GM18873 (cell line): ENCODE measurements at regions not wholly inside any gene's neighbourhood (a gene's known extent, or its start where the extent isn't known, plus 50 kb on each side); places are given as distances from the start of the nearest gene placed in this dataset.
"Not testable (repeated sequence)": the region's sequence is repeated elsewhere in the genome, so short reads cannot be mapped to it uniquely, and the experiment has no call there.

ENCODE experiments used
- ATAC-seq: cut with Tn5 transposase; IDR thresholded peaks from one replicate; pipeline ENCODE4 v1.9.1; 2021; ENCODE audit warnings: mild to moderate bottlenecking, moderate library complexity, moderate number of reproducible peaks; ENCODE audit not compliant: unreplicated experiment, low FRiP score

DNA sequence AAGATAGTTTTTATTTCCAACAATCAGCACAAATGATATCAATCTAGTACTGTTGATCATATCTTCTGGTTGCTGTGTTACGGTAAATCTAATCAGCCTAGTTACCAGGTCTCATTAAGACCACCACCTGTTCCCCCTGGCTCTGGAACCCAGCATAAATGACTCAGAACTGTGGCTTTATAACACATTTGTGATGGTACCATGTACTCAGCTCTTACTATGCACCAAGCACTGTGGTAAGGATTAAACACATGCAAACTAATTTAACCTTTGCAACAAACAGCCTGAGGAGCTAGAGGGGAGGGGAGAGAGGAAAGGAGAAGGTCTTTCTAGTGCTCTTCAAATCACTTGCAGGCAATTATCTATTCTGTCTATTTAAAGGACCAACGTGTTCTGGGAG lies 173.9 kb upstream of the LMCD1 start:
- no peak for ATAC-seq

DNA sequence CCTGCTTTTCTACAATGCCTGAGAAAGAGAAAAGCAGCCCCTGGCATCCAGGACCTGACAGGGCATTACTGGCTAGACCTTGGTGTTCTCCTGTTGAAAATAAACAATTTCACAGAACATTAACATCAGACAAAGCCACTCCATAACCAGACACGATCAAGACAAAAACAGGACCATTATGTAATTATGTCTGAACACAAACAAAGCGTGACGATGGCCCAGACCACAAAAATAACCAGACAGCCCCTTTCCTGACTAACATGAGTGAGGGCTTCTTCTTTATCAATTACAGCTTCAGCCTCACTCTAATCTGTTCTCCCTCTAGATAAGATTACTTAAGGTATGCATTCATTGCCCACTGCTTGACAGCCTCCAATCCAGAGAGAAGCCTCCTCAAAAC lies 172.7 kb upstream of the LMCD1 start:
- no peak for ATAC-seq

DNA sequence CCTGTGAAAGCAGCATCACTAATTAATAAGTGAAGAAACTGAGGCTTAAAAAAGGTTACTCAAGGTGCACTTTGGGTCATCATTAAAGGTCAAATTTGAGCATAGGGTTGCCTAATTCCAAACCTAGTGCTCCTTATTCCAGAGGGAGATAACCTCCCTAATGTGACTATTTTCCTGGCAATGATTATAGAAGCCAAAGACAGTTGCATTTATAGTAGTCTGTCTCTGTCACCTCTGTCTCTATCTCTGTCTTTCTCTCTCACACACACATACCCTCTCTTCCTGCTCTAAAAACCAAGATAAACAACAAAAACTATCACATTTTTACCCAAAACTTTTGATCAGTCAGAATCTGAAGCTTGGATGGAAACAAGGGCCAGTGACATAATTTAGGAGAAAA lies 172.0 kb upstream of the LMCD1 start:
- no peak for ATAC-seq

DNA sequence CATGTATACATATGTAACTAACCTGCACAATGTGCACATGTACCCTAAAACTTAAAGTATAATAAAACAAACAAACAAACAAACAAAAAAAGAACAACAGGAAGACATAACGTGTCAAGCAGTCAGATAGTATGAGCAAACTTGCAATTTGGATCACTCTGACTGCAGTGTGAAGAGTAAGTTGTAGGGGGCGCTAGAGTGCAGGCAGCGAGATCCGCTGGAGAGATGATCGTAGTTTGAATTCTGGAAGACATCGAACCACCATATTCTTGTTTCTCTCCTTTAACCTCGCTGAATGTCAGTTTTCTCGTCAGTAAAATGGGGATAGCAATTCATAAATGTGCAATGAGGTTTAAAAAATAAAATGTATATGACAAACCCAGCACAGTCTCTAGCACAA lies 165.2 kb upstream of the LMCD1 start:
- ATAC-seq, result no peak

DNA sequence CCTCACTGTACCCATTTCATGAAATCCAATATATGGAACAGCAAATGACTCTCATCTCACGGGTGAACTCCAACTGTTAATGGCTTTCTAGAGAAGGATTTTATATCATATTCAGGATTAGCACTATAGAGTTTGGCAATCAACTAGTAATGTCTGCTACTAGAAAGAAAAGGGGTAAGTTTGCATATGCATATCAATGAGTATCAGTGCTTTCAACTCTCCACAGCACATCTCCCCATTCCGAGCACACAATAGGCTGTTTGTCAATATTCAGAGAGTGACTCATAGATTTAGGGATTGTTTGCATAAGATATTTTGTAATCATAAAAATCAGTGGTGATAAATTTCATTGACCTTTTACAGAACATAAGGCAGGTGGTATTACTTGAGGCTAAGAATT lies 163.2 kb upstream of the LMCD1 start:
- ATAC-seq, result no peak

DNA sequence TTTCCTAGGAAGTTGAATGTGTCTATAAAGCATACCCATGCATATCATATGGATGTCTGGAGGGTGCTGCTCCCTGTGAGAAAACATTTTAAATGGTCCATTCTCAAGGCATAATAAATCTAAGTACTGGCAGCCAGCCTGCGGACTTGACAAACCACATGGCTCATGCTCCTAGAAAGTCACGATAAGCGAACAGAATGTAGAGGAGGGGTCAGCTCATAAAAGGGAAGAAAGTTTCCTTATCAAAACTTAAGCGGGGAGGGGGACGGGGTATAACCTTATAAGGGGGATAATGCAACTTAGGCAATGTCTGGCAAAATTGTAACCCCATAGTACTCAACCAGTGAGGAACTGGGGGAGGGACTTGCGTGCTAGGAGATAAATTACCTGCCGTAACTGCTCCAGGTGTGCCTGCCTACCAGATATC lies 159.8 kb upstream of the LMCD1 start:
- no peak for ATAC-seq

DNA sequence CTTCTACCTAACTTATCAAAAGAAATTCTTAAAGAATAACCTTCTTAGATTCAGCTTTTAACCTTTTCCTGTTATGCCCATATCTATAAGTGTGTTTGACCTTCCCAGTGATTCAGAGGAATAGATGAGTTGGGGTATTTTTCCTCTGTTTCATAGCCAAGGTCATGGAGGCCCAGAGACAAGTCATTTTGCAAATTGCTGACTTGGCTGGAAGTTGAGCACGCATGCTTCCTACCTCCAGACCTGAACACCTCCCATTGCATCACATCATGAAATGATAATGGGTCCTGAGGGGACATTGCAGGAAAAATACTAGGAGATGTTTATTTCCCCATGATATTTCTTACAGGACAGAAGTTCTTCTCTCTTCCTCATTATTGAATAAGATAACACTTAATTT lies 158.6 kb upstream of the LMCD1 start:
- no peak for ATAC-seq

DNA sequence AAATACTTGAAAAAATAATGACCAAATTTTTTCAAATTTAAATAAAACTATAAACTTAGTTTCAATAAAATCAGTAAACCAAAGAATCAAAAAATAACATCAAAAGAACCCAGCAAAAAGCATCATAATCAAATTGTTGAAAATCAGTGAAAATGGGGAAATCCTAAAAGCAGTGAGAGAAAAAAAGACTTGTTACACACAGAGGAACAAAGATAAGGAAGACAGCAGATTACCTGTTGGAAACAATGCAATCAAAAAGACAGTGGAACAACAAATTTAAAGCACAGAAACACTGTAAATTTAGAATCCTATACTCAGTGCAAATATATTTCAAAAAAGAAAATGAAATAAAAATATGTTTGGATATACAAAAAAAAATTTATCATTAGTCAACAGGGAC lies 156.2 kb upstream of the LMCD1 start:
- no peak for ATAC-seq

DNA sequence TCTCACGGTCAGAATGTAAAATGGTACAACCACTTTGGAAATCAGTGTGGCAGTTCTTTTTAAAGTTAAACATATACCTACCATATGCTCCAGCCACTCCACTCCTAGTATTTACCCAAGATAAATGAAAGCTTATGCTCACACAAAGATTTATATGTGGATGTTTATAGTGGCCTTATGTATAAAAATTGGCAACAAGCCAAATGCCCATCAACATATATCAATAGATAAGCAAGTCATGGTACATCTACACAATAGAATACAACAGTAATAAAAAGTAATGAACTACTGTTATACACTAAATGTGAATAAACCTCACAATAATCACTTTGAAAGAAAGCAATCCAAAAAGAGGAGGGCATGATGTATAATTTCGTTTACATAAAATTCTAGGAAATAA lies 153.5 kb upstream of the LMCD1 start:
- no peak for ATAC-seq

DNA sequence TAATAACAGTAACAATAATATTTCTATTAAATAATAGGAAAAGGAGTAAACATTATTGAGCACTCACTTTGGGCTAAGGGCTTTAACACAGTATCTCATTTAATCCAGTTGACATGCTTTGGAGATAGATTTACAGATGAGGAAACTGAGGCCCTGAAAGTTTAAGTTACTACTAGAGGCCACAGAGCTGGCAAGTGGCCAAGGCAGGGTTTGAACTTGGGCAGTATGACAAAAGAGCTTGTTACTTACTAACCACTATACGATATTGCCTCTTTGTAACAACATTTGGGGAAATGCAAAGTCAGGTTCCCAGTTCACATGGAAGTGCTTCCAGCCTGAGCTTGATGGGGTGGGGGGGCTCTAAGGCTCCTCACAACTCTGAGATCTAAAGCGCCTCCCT lies 149.1 kb upstream of the LMCD1 start:
- no peak for ATAC-seq

DNA sequence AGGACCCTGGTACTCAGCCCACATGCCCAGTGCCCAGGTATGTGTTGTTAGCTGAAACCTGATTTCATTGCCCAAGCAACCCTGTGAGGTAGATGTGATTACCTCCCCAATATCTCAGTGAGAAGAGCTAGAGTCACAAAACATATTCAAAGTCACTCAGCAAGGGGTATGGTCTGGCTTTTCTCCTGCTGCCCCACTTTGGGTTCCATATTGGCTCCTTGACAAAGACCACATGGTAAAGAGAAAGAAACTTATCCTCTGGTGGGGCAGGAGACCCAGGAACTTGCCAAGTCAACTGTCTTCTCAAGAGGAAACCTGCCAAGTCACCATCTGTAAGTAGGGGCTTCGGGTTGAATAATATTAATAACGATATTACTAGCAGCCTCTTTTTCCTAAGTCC lies 148.3 kb upstream of the LMCD1 start:
- ATAC-seq, result no peak

DNA sequence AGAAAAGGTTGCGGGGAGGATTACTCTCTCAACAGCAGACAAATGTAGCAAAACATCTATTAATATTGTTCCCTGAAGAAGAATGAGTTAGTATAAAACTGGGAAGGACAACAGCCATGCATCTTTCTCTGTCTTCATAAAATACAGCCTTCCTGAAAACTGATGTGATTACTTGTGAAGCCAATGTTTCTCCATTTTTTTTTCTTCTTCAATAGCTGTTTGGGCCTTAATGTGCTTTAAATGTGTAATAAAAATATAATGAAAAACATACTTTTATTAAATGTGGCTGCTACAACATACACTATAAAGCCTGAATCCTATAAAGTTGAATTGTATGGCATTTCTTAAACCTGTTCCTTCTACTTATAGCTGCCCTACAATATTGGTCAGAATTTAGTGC lies 146.3 kb upstream of the LMCD1 start:
- ATAC-seq, result no peak

DNA sequence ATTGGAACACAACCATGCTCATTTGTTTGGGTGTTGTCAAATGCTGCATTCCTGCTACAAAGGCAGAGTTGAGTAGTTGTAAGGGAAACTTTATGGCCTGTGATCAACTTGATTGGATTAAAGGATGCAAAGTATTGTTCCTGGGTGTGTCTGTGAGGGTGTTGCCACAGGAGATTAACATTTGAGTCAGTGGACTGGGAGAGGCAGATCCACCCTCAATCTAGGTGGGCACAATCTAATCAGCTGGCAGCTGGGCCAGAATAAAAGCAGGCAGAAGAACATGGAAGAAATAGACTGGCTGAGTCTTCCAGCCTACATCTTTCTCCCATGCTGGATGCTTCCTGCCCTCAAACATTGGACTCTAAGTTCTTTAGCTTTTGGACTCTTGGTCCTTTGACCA lies 145.6 kb upstream of the LMCD1 start:
- not testable (repeated sequence) for ATAC-seq

DNA sequence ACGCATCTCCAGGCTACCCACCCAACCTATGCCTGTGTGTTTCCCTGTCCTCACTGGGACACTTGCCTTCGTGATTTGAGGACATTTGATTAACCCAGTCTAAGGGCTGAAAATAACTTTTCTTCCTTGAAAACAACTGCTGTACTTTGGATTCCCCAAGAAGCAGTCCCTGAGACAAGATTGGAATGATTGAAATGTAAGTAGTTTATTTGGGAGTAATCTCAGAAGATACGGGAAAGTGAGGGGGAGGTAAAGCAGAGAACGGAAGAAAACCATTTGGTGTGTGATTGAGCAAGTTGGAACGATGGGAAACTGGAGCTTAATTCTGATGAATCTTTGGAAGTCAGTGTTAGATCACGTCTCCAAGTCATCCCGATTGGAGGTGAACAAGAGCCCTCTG lies 143.8 kb upstream of the LMCD1 start:
- no peak for ATAC-seq

DNA sequence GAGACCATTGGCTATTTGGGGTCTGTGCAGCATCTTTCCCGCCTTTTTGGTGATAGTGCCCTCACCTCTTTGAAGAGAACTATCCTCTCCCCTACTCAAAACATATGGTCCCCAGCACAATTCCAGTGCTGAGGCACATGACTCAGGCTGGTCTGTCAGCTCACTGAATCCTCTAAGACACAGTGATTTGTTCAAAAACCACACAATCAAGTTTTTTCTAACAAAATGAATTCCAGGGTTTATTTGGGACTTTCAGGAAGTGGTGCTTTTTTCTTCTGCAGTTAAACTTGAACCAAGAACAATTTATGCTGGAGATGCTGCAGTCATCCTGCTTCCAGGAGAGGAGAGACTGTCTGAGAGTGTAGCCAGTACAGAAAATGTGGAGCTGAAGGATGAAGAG lies 142.5 kb upstream of the LMCD1 start:
- no peak for ATAC-seq

DNA sequence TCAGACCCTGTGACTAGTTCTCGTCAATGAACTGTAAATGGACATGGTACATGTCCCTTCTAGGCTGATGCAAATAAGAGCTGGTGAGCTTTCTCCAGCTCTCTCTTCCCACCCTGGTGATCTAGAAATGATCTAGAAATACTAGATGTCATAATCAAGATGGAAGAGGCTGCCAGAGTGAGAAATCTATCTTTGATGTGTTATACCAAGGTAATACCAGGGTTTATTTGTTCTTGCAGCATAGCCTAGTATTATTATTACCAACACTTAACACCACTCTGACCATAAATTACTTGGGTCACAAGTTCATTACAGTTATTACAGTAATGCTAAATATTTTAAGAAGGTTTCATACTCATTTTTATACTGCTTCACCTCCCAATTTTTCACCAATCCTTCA lies 138.4 kb upstream of the LMCD1 start:
- ATAC-seq, result no peak

DNA sequence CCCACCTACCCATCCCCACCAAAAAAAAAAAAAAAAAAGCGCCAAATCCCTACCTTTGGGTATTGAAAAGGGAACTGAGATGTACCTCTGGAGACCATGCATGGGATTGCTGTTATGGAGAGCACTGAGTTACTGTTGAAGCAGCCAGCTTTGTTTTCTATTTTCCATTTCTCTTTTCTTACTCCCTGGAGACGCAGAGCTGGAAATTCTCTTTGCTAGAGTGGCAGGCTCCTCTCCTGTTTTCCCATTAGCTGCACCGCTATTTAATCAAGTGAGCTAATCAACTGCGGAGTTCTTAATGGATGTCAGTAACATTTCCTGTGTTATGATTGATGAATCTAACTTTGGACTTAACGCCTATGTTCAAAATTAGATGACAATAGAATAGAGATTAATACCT lies 136.1 kb upstream of the LMCD1 start:
- ATAC-seq, result no peak

DNA sequence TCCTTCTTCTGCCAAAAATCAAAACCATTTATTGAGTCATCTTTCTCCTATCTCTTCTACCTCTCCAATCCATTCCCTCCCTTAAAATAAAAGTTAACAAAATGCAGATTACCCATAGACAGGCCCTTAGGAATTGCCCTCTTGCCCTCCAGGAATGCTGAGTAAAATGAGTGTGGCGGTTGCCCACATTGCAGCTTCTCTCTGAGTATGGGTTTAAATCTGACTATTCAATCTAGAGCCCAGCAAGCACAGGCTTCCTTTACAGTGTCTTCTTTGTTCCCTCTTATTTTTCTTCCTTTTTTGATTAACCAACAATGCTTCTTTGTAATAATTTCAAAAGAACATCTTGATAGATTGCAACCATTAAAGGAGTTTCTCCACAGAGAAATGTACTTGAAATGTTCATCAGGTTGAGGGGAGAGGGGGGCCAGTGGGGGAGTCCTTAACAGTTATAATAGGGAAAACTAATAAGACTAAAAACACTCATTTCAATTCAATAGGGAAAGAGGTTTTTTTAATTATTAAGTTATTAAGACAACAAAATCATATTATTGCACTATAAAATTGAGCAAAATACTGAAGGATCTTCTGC lies 135.3 kb upstream of the LMCD1 start:
- ATAC-seq, result no peak

DNA sequence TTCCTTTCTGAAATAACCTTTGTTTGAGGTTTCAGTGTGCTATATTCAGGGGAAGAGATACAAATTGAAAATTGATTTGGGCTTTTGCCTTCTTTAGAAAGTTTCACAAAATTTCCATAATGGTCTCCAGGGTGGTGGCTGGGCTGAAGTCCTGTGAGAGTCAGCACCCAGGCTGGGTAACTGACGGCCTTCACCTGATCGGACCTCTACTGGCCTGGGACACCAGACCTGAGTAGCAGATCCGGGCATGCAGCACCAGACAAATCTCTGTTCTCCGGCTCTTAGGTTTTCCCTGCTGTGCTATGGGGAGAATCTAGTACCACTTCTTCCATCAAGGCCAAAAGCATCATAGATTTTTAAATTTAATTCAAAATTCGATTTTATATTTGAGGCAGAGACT lies 133.0 kb upstream of the LMCD1 start:
- no peak for ATAC-seq

DNA sequence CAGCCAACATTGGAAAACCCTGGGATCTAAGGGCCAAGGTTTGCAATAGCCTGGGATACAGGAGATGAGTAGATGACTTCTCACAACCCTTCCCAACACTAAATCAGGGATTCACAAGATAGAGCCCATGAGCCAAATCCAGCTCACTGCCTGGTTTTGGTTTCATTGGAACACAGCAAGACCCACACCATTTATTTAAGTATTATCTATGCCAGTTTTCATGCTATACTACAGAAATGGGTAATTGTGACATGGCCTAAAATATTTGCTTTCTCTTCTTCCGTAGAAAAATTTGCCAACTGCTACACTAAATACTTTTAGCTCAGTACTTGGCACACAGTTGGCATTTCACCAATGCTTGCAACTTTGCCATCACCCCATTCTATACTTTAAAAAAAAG lies 132.0 kb upstream of the LMCD1 start:
- no peak for ATAC-seq

DNA sequence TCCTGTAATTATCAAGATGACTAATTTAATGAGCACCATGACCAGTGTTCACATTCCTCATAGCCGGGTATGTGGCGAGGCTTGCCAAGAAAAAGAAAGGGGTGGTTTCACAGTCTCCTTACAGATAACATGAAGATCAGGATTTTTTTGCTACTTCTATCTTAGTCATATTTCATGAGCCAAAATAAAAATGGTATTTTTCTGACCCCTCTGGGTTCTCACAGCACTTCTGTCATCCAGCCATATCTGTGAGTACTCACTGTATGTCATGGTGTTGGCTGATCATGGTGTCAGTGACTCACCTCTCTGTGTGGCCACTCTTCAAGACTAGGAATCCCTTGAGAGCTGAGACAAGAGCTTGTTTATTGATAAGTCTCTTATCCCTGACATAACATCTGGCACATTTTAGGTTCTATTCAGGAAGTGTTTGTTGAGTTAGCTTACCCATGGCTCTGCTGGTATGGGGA lies 130.5 kb upstream of the LMCD1 start:
- ATAC-seq, result no peak

DNA sequence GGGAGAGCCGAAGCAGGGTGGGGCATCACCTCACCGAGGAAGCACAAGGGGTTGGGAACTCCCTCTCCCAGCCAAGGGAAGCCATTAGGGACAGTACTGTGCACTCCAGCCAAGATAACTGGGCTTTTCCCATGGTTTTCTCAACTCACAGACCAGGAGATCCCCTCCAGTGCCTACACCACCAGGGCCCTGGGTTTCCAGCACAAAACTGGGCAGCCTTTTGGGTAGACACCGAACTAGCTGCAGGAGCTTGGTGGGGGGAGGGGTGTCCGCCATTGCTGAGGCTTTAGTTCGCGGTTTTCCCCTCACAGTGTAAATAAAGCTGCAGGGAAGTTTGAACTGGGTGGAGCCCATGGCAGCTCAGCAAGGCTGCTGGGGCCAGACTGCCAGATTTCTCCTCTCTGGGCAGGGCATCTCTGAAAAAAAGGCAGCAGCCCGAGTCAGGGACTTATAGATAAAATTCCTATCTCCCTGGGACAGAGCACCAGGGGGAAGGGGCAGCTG lies 129.6 kb upstream of the LMCD1 start:
- ATAC-seq, result no peak
